MCF 10A (cell line): ENCODE measurements at regions not wholly inside any gene's neighbourhood (a gene's known extent, or its start where the extent isn't known, plus 50 kb on each side); places are given as distances from the start of the nearest gene placed in this dataset.

Experiments used
- BruUV-seq: library from RNA; stranded (reverse); fragments of 400-500 nt; replicated peaks from 2 replicates; lab custom pipeline; 2021; lab: Mats Ljungman, UMichigan
- CTCF ChIA-PET: fragments of 300-600 bp; sonication (Branson Sonifier 250); formaldehyde crosslinking; extraction: SDS; loops from one replicate; lab custom pipeline; 2021; ENCODE audit warnings: antibody characterized with exemption, inconsistent platforms; lab: Yijun Ruan, JAX
- POLR2A ChIA-PET: fragments of 300-600, 350-650 bp; sonication (Branson Sonifier 250); formaldehyde crosslinking; extraction: SDS; loops from one replicate; lab custom pipeline; 2020; ENCODE audit warnings: antibody characterized with exemption, inconsistent platforms; lab: Yijun Ruan, JAX
- DNase-seq: peaks from one replicate; pipeline ENCODE4 v3.0.0-alpha.2; 2018; ENCODE audit not compliant: unreplicated experiment
- H3K27ac Mint-ChIP-seq: one replicate; pipeline ENCODE4 v1.8.0; 2022; ENCODE audit warnings: mild to moderate bottlenecking, low read depth, mixed read lengths; ENCODE audit not compliant: unreplicated experiment
- H3K27me3 Mint-ChIP-seq: one replicate; pipeline ENCODE4 v1.8.0; 2022; ENCODE audit warnings: mixed read lengths; ENCODE audit not compliant: insufficient read depth, unreplicated experiment
- H3K36me3 Mint-ChIP-seq: one replicate; pipeline ENCODE4 v1.8.0; 2022; ENCODE audit warnings: mild to moderate bottlenecking, moderate library complexity, mixed read lengths; ENCODE audit not compliant: insufficient read depth, unreplicated experiment
- H3K4me1 Mint-ChIP-seq: one replicate; pipeline ENCODE4 v1.8.0; 2022; ENCODE audit warnings: mixed read lengths; ENCODE audit not compliant: insufficient read depth, unreplicated experiment
- H3K4me3 Mint-ChIP-seq: one replicate; pipeline ENCODE4 v1.8.0; 2022; ENCODE audit warnings: mild to moderate bottlenecking, moderate library complexity, mixed read lengths; ENCODE audit not compliant: unreplicated experiment
- H3K9me3 Mint-ChIP-seq: one replicate; pipeline ENCODE4 v1.8.0; 2022; ENCODE audit warnings: mixed read lengths; ENCODE audit not compliant: unreplicated experiment
- CTCF ChIP-seq: fragments of 200-600 bp; IDR thresholded peaks from one replicate; pipeline ENCODE4 v1.8.0; 2022; ENCODE audit warnings: antibody characterized with exemption, mild to moderate bottlenecking; ENCODE audit not compliant: unreplicated experiment
- intact Hi-C: fragments of 100-400 bp; cut with micrococcal nuclease; formaldehyde crosslinking; loops from 2 replicates; pipeline ENCODE4 v1.14.1; 2022

- no peak overlapping the region for H3K4me3 Mint-ChIP-seq
- TF ChIP-seq CTCF = no peak
- intact Hi-C loops = no loop called here
- H3K4me1 Mint-ChIP-seq = no peaks in the 10 kb centered on the region
- no TSS peak for BruUV-seq
- no peaks in the 10 kb centered on the region for H3K9me3 Mint-ChIP-seq
- no peaks in the 10 kb centered on the region for H3K36me3 Mint-ChIP-seq
- no peak for DNase-seq
- no peak overlapping the region for H3K27ac Mint-ChIP-seq
- ChIA-PET POLR2A (no interaction called here), CTCF (no interaction called here)
- H3K27me3 Mint-ChIP-seq = peaks cover under 1% of the 10 kb centered on the region
These were observed 170.2 kb downstream of the ARL4C start for GRCh38 chr2:234326694-234327093.

- H3K27ac Mint-ChIP-seq = no peak overlapping the region
- no peak for TF ChIP-seq CTCF
- BruUV-seq = no TSS peak
- intact Hi-C loops = no loop called here
- DNase-seq = no peak
- H3K4me1 Mint-ChIP-seq = no peaks in the 10 kb centered on the region
- no peaks in the 10 kb centered on the region for H3K36me3 Mint-ChIP-seq
- no peaks in the 10 kb centered on the region for H3K27me3 Mint-ChIP-seq
- POLR2A ChIA-PET = no interaction called here
- no peak overlapping the region for H3K4me3 Mint-ChIP-seq
- CTCF ChIA-PET = interaction anchor here (0.6 kb wide), 1 partner anchor 172 kb away, joined by 3 read pairs; no protein-coding TSS in a partner anchor
- H3K9me3 Mint-ChIP-seq = no peaks in the 10 kb centered on the region
These were observed 172.8 kb downstream of the ARL4C start for GRCh38 chr2:234324116-234324515.

GRCh38 chr2:234322766-234323465, 174.0 kb downstream of the ARL4C start:
- no peak overlapping the region for H3K4me3 Mint-ChIP-seq
- BruUV-seq = no TSS peak
- no peaks in the 10 kb centered on the region for H3K9me3 Mint-ChIP-seq
- ChIA-PET POLR2A (interaction anchor here (0.7 to 1.1 kb wide), 2 partner anchors 10 to 46 kb away, joined by 3 to 4 read pairs; no protein-coding TSS in a partner anchor), CTCF (interaction anchor here (0.5 kb wide), 1 partner anchor 180 kb away, joined by 3 read pairs; no protein-coding TSS in a partner anchor)
- H3K36me3 Mint-ChIP-seq = no peaks in the 10 kb centered on the region
- TF ChIP-seq CTCF = no peak
- intact Hi-C loops = no loop called here
- no peaks in the 10 kb centered on the region for H3K4me1 Mint-ChIP-seq
- no peak overlapping the region for H3K27ac Mint-ChIP-seq
- no peaks in the 10 kb centered on the region for H3K27me3 Mint-ChIP-seq
- no peak for DNase-seq

- Mint-ChIP-seq H3K27me3 (no peaks in the 10 kb centered on the region), H3K4me1 (no peaks in the 10 kb centered on the region), H3K9me3 (no peaks in the 10 kb centered on the region), H3K36me3 (no peaks in the 10 kb centered on the region), H3K27ac (no peak overlapping the region), H3K4me3 (no peak overlapping the region)
- ChIA-PET CTCF (no interaction called here), POLR2A (interaction anchor here (0.8 to 1.3 kb wide), 2 partner anchors 14 to 16 kb away, joined by 3 to 4 read pairs; no protein-coding TSS in a partner anchor)
- DNase-seq = no peak
- no peak for TF ChIP-seq CTCF
- intact Hi-C loops = no loop called here
- no TSS peak for BruUV-seq
These were observed 176.8 kb downstream of the ARL4C start for GRCh38 chr2:234320066-234320465.
